ENCODE measurements at regions not wholly inside any gene's neighbourhood (a gene's known extent, or its start where the extent isn't known, plus 50 kb on each side); places are given as distances from the start of the nearest gene placed in this dataset.

- DNase-seq, result no peak
Measured at GRCh38 chr14:101151226-101151926, 247.9 kb upstream of the RTL1 start.

GRCh38 chr14:101151927-101152305 lies 248.4 kb upstream of the RTL1 start:
- DNase-seq, result no peak

GRCh38 chr14:101152855-101153254 lies 249.3 kb upstream of the RTL1 start:
- no peak for DNase-seq

GRCh38 chr14:101153691-101154090 lies 250.2 kb upstream of the RTL1 start:
- DNase-seq, result no peak

- DNase-seq, result no peak
Measured at GRCh38 chr14:101155575-101155974, 252.1 kb upstream of the RTL1 start.

GRCh38 chr14:101167428-101167827 lies 263.9 kb upstream of the RTL1 start:
- DNase-seq, result no peak

- no peak for DNase-seq
Measured at GRCh38 chr14:101169267-101169666, 265.7 kb upstream of the RTL1 start.

- no peak for DNase-seq
Measured at GRCh38 chr14:101171650-101172049, 268.1 kb upstream of the RTL1 start.

- no peak for DNase-seq
Measured at GRCh38 chr14:101173698-101174521, 270.4 kb upstream of the RTL1 start.

GRCh38 chr14:101174522-101174838 lies 271.0 kb upstream of the RTL1 start:
- peak; percentile 83 for DNase-seq

GRCh38 chr14:101174980-101175606 lies 271.6 kb upstream of the RTL1 start:
- DNase-seq, result peak; percentile 64

- peak; percentile 26 for DNase-seq
Measured at GRCh38 chr14:101175731-101176534, 272.4 kb upstream of the RTL1 start.

GRCh38 chr14:101176535-101177205 lies 273.1 kb upstream of the RTL1 start:
- DNase-seq, result no peak

- no peak for DNase-seq
Measured at GRCh38 chr14:101177301-101177971, 273.9 kb upstream of the RTL1 start.

GRCh38 chr14:101178184-101179072 lies 274.9 kb upstream of the RTL1 start:
- no peak for DNase-seq

- DNase-seq, result no peak
Measured at GRCh38 chr14:101179691-101180211, 276.2 kb upstream of the RTL1 start.

GRCh38 chr14:101181446-101182313 lies 278.2 kb upstream of the RTL1 start:
- no peak for DNase-seq

GRCh38 chr14:101182476-101182875 lies 279.0 kb upstream of the RTL1 start:
- no peak for DNase-seq

GRCh38 chr14:101183376-101184103 lies 280.0 kb upstream of the RTL1 start:
- no peak for DNase-seq

All from SHP77 treated with DMSO at 0.1 percent for 48 hours (cell line).